ENCODE measurements at regions not wholly inside any gene's neighbourhood (a gene's known extent, or its start where the extent isn't known, plus 50 kb on each side); places are given as distances from the start of the nearest gene placed in this dataset.

- no peak for DNase-seq (ENCODE audit: low read depth)
Measured at GRCh38 chr2:38450509-38450908, 73.4 kb upstream of the ATL2 start.

GRCh38 chr2:38448692-38449410, 71.8 kb upstream of the ATL2 start:
- DNase-seq (ENCODE audit: low read depth), result no peak

- no peak for DNase-seq (ENCODE audit: low read depth)
Measured at GRCh38 chr2:38446906-38447561, 70.0 kb upstream of the ATL2 start.

GRCh38 chr2:38446418-38446817, 69.3 kb upstream of the ATL2 start:
- no peak for DNase-seq (ENCODE audit: low read depth)

- DNase-seq (ENCODE audit: low read depth), result no peak
Measured at GRCh38 chr2:38444247-38444646, 67.2 kb upstream of the ATL2 start.

GRCh38 chr2:38442643-38443541, 65.8 kb upstream of the ATL2 start:
- DNase-seq (ENCODE audit: low read depth), result no peak

GRCh38 chr2:38441346-38441745, 64.3 kb upstream of the ATL2 start:
- DNase-seq (ENCODE audit: low read depth), result no peak

GRCh38 chr2:38440655-38441054, 63.6 kb upstream of the ATL2 start:
- DNase-seq (ENCODE audit: low read depth), result no peak

- no peak for DNase-seq (ENCODE audit: low read depth)
Measured at GRCh38 chr2:38439863-38440262, 62.8 kb upstream of the ATL2 start.

- DNase-seq (ENCODE audit: low read depth), result no peak
Measured at GRCh38 chr2:38438883-38439612, 62.0 kb upstream of the ATL2 start.

GRCh38 chr2:38438133-38438882, 61.2 kb upstream of the ATL2 start:
- DNase-seq (ENCODE audit: low read depth), result no peak

GRCh38 chr2:38436227-38436664, 59.2 kb upstream of the ATL2 start:
- DNase-seq (ENCODE audit: low read depth), result no peak

GRCh38 chr2:38435775-38436174, 58.7 kb upstream of the ATL2 start:
- DNase-seq (ENCODE audit: low read depth), result no peak

GRCh38 chr2:38434595-38434994, 57.5 kb upstream of the ATL2 start:
- DNase-seq (ENCODE audit: low read depth), result no peak

GRCh38 chr2:38433607-38433975, 56.5 kb upstream of the ATL2 start:
- no peak for DNase-seq (ENCODE audit: low read depth)

- DNase-seq (ENCODE audit: low read depth), result no peak
Measured at GRCh38 chr2:38432820-38433606, 55.9 kb upstream of the ATL2 start.

GRCh38 chr2:38430597-38431207, 53.6 kb upstream of the ATL2 start:
- no peak for DNase-seq (ENCODE audit: low read depth)

GRCh38 chr2:38430196-38430595, 53.1 kb upstream of the ATL2 start:
- no peak for DNase-seq (ENCODE audit: low read depth)

- no peak for DNase-seq (ENCODE audit: low read depth)
Measured at GRCh38 chr2:38427936-38428335, 50.9 kb upstream of the ATL2 start.

- DNase-seq (ENCODE audit: low read depth), result no peak
Measured at GRCh38 chr2:38427054-38427453, 50.0 kb upstream of the ATL2 start.

Measured in stimulated activated CD4-positive, alpha-beta T cell treated with anti-CD3 and anti-CD28 coated beads, Interleukin-2, amount 100 ng/mL, for 4 hours (primary cell).